HG03469 (cell line): ENCODE measurements at regions not wholly inside any gene's neighbourhood (a gene's known extent, or its start where the extent isn't known, plus 50 kb on each side); places are given as distances from the start of the nearest gene placed in this dataset.
"Not testable (repeated sequence)": the region's sequence is repeated elsewhere in the genome, so short reads cannot be mapped to it uniquely, and the experiment has no call there.

Source experiments
- ATAC-seq: cut with Tn5 transposase; IDR thresholded peaks from one replicate; pipeline ENCODE4 v1.9.1; 2021; ENCODE audit warnings: mild to moderate bottlenecking, moderate library complexity, moderate number of reproducible peaks; ENCODE audit not compliant: unreplicated experiment

DNA sequence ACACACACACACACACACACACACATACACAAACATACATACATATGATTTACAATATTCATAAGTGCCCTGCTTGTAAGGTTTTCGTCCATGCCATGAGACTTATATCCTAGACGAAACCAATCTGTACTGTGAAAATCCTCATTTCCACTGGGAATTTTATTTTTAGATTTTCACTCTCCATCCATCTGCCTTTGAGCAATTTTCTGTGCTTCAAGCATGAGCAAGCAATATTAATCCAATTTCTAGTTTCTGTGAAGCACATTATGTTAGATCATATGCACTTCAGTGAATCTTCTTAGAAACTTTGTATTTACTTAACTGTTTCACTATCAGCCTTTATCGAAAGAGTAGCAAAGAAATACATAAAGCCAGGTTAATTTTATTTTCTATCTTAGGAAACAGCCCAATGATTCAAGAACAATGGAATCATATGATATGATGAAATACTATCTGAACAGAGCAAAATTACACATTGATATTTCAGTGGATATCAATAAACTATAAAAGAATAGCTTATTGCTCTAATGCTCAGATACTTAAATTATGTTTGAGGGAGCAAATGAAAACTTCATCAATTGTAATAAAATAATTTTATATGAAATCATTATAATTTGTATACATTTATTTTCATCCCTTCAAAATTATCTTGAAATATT, 1100.7 kb upstream of the MIR17HG start:
- no peak for ATAC-seq

DNA sequence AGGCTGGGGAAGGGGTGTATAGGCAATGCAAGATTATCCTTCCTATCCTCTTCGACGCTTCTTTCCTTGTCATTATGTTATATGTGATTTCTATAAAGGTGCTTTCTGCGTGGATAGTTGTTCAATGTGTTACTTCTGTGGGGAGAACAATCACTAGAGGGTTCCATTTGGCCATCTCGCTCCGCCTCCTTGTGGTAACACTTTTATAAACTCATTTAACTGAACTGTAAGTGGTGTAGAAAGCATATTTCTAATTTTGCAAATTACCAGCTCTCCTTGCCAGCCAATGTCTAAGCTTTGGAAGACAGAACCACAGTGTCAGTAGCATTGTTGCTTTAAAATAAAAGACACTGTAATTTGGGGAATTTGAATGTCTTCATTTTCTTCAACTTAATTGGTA, 1093.7 kb upstream of the MIR17HG start:
- ATAC-seq, result no peak

DNA sequence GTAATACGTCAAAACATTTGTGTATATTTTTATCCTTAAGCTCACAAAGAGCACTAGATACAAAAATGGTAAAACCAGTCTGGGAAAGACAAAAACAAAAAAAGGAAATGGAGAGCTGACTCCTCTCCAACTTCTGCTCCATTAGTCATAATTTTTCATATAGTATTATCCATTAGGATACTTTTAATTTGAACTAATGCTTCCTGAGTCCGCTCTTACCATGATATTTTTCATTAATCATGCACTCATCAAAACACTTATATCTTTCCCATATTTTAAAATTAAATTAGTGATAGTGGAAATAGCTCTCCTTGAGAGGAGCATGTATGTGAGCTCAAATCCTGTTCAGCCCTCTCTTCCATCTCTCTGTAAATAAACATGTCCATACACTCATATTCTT, 1093.0 kb upstream of the MIR17HG start:
- ATAC-seq, result no peak

DNA sequence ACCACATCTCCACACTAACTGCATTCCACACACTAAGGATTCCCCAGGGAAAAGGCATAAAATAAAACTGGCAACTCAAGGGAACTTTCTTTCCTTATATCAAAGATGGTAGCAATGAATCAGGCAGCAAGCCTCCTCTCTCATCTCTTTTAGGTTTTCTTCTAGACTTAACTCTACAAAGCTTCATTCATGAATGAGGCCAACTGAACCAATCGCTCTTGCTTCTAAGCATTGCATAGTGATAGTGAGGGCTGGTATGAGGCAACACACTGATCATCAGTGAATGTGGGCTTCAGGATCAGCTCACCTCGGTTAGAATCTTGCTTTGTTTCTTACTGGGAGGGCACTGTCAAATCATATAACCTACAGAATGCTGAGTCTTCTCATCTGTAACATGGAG, 1090.7 kb upstream of the MIR17HG start:
- no peak for ATAC-seq

DNA sequence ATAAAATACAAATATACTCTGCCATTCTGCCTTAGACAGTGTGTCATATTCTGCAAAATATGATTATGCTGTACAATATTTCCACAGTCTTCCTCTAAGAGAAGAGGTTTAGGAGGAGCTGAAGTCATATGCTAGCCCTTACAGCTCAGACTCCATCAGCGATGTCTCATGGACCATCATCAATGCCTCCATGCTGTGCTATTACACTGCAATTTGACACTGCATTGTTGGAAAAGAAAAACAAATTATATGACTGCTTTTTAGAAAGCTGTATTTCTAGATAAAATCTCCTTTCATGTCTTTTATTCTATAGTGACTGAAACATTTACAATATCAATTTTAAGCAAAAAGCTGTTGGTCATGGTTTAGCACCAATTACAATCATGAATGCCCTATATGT, 1089.4 kb upstream of the MIR17HG start:
- ATAC-seq, result no peak

DNA sequence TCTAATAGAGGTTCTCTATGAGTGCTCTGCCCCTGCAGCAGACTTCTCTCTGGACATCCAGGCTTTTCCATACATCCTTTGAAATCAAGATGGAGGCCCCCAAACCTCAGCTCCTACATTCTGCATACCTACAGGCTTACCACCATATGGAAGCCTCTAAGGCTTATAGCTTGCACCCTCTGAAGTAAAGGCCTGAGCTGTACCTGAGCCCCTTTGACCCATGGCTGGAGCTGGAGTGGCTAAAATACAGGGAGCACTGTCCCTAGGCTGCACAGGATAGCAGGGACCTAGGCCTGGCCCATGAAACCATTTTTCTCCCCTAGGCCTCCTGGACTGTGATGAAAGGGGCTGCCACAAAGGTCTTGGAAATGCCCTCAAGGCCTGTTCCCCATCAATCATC, 1086.1 kb upstream of the MIR17HG start:
- no peak for ATAC-seq

DNA sequence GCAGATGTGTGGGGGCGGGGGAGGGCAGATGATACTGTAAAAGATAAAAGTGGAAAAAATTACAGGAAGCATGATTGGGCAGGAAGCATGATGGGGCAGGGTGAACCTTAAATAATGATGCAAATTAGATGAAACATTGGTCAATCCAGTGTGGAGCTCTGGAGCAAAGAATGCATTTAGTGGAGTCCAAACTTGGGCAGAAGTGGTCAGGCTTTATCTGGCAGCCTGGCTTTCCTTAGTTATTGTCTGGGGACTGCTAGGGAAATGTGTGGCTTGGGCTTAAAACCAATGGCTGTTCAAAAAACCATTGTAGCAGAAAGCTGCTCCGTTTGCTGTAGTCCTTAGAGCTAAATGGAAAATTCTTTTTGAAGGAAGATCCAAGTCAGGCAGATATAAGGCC, 1077.3 kb upstream of the MIR17HG start:
- no peak for ATAC-seq

DNA sequence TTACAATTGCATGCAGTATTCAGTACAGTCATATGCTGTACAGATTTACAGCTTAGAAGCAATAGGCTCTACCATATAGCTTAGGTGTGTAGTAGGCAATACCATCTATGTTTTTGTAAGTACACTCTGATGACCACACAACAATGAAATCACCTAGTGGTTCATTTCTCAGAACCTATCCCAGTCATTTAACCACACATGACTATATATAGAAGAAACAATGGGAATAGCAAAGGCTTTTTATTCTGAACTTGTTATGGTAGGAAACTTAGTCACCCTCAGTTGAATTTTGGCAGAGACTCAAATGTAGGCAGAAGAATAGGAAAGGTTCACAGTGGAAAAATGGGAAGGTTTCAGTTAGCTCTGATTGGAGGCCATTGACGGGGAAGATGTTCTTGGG, 1075.1 kb upstream of the MIR17HG start:
- no peak for ATAC-seq

DNA sequence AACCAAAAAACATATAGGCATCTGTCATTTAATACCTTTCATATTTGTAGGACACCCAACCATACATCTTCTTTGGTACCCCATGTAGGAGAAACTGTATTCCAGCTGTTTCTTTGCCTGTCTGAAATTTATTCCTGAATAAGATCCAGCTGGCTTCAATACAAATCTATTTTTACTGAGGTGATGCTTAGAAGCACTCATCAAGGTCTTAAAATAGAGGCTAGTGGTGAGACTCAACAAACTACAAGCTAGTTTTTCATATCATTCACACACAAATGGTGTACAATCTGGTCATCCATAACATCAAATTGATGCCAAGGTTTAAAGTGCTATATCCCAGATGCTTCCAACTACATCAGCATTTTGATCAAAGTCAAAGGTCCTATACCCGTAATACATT, 1071.3 kb upstream of the MIR17HG start:
- ATAC-seq, result no peak

DNA sequence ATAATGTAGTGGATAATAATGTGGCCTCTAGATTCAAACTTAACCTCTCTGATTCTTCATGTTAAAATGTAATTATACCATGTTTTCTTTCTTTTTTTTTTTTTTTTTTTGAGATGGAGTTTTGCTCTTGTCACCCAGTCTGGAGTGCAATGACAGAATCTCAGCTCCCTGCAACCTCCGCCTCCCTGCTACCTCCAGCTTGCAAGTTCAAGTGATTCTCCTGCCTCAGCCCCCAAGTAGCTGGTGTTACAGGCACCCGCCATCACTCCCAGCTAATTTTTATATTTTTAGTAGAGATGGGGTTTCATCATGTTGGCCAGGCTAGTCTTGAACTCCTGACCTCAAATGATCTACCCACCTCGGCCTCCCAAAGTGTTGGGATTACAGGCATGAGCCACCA, 1069.3 kb upstream of the MIR17HG start:
- ATAC-seq, result not testable (repeated sequence)

DNA sequence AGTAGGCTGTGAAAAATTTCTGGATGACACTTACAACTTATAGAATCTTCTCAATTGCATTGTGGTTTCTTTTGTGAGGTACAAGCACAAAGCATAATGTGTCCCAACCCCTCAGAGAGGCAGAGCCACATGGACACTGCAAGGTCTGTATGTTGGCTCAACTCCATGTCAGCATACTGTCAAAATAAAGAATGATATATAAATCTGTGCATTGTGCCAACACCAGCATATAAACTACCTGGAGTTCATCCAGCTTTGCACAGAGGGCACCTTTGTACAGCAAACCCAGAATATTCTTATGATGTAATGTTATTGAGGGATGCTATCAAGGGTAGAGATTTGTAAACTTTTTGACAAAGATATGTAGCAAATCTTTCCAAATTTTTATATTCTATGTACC, 1065.8 kb upstream of the MIR17HG start:
- ATAC-seq, result no peak

DNA sequence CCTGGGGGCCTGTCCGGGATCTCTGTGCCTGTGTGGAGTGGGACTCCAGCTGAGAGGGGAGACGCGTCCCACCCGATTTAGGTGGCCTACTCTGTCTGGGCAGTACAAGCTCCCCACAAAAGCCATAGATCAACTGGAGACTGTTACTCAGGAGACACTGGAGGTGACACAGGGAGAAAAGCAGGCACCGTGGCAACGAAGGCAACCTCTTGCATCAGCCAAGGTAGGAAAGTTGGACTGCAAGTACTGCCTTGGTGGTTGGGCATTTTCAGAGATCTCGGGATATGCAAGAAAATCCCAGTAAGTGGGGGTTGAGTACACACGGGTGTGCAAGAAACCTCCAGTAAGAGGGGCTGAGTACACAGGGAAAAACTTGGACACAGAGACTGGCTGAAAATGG, 1060.0 kb upstream of the MIR17HG start:
- no peak for ATAC-seq

DNA sequence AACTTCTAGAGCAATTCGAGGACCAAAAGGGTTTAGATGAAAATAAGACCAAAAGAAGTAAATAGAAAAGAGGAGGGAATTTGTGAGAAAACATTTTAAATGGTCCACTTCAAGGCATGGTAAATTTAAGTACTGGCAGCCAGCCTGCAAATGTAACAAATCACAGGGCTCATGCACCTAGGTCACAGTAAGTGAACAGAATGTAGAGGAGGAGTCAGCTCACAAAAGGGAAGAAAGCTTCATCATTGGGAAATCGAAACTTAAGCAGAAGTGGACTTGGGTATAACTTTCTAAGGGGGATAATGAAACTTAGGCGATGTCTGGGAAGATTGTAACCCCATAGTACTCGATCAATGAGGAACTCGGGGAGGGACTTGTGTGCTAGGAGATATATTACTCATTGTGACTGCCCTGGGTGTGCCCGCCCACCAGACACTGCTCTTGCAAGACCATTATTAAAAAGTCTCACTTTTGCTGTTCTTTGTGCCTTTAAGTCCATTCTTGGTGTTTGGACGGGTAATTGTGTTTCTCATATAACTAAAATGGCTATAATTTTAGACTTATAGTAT, 1053.6 kb upstream of the MIR17HG start:
- ATAC-seq, result no peak

DNA sequence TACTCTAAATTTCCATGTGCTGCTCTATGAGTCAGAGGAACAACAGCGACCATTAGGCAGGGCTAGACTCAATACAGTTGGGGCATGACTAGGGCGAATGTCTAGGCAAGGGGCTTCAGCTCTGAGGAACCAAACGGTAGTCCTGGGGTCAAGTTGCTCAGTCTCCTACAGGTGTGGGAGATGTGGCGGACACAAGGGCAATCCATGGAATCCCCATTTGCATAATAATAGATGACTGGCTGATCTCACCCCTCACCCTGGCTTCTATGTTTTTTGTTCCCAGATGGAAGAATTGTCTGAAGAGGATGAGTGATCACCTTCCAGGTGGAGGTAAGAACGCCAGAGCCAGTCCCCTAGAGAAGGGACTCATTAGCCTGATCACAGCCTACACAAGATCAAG, 1048.2 kb upstream of the MIR17HG start:
- no peak for ATAC-seq

DNA sequence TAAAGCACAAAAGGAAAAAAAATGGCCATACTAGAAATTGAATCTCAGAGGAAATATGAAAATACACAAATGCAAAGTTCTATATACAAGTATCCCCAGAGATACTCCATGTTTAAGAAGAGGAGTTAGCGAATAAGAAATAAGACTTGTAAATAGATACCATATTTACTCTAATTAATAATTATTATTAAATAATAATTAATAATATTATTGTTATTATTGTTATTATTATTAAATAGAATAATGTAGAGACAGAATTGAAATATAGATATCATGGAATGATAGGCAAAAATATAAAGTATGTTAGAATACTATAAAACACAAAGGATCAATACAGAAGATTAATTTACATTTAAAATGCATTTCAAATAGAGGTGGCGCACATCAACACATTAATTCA, 1047.5 kb upstream of the MIR17HG start:
- ATAC-seq, result no peak

DNA sequence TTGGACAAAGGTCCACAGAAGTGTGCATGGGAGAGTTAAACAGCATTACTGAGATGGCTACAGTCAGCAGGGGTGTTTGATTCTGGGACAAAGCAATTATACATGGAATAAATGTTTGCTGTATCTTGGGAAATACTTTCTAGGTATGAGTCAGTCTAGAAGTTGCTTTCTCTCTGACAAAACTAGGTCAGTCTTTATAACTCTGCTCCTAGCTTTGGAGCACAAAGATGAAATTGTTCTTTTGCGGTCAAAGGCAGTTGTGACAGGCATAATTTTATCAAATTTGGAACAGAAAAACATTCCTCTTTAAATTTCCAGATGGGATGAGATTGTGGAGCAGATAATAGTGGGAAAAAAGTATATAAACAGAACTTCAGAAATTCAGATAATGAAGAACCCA, 1045.4 kb upstream of the MIR17HG start:
- ATAC-seq, result no peak

DNA sequence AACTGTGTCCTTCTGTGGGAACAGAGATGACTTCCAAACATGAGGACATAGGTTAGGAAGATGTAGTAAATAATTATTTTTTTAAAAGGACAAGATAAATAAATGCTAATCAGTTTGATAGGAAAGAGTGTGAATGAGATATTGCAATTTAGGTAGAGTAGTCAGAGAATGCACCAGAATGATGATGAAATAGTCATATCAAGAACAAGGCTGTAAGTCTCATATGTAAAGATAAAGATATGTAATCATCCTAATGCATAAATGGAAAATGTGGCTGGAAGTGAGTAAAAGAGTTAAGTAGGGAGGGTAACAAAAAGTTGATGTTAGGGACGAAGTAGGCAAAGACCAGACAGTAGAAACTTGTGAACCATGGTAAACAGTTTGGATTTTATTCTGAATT, 1041.7 kb upstream of the MIR17HG start:
- ATAC-seq, result no peak

DNA sequence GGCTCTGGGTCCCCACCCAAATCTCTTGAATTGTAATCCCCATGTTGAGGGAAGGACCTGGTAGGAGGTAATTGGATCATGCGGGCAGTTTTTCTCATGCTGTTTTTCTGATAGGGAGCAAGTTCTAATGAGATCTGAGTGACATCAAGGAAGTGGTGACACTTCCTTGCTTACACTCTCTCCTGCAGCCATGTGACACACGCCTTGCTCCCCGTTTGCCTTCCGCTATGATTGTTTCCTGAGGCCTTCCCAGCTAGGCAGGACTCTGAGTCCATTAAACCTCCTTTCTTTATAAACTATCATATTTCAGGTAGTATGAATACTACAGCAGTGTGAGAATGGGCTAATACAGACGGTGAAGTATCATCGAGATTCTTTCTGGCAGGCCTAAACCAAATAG, 1040.4 kb upstream of the MIR17HG start:
- no peak for ATAC-seq

DNA sequence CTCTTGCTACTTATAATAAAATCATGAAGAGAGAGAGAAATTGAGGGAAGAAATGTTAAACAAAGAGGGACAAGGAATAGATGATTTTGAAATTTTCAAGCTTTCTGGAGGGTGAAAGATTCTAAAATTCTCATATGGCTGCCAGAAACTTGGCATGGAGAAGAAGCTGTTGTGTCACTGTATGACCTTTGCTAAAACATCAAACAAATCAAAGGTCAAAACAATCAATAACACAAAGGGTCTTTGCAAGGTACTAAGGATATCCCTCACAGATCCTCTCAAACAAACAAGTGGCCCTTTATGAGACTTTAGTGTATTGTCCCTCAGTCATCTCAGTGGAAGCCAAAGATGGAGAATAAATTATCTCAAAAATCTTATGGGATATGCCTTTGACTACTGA, 1039.2 kb upstream of the MIR17HG start:
- no peak for ATAC-seq

DNA sequence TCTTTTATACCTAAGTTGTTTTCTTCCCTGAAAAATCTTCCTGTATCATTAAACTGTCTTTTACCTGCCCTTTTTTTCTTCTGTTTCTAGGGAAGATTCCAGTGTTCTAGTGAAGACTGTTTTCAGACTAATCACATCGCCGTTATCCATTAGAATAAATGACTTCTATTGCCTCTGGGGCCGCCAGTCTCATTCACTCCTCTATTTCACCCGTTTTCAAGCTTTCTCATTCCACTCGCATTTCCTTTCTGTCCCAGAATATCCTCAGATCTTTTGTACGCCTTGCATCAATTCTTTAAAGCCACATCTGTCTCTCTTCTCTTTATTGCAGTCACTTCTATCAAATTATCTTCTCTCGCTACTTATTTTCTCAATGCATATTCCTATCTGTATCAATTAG, 1035.6 kb upstream of the MIR17HG start:
- ATAC-seq, result no peak

DNA sequence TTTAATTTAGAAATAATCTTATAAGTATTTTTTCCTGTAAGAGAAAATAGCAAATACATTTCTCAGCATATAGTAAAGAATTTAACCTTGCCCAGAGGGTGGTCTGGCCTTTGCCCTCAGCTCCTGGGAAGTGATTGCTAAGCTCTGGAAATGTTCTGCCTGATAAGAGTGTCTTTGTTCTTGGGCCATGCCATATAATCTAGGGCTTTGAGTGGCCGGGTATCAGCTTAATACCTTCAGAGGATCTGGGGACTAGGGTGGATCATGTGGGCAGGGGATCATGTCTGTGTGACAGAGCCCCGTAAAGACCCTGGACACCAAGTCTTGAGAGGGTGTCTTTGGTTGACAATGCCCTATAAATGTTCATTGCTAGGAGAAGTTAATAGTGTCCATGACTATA, 1032.4 kb upstream of the MIR17HG start:
- no peak for ATAC-seq

DNA sequence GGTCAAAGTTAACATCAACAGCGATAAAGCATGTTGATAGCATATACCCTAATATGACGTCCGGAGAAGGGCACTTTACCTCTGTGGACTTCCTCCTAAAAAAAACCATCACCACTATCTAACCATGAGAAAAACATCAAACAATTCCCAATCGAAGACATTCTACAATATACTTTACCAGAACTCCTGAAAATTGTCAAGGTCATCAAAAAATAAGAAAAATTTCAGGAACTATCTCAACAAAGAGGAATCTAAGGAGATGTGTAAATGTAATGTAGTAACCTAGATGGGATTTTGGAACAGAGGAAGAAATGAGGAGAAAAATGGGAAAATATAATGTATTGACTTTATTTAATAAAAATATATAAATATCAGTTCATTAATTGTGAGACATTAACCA, 1026.8 kb upstream of the MIR17HG start:
- no peak for ATAC-seq

DNA sequence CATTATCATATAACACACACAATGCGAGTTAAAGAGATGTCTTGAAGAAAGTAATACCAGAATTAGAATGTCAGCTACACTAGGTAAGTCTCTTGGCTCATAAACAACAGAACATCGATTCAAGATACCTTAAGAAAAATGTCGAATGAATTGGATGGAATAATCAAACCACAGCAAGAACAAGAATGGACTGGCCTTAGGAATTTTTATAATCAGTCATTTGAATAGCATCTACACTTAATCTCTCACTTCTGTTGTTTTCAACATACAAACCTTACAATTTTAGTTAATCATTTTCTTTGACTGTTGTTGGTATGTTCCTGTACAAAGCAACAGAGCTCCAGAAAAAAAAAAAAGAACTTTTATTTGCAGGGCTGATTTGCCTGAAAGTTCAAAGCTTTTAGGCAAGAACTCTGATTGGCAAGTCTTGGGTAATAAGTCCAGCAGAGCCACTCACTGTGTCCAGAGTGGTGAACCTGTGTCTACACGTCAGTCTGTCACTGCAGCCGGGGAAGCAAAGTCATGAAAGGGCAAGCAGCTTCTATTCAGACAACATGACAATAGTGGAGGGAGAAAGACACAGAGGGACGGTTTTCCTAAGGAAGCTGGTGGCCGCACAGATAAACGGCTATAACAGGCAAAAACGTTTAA, 1026.1 kb upstream of the MIR17HG start:
- no peak for ATAC-seq
